Loucy (cell line): ENCODE measurements at regions not wholly inside any gene's neighbourhood (a gene's known extent, or its start where the extent isn't known, plus 50 kb on each side); places are given as distances from the start of the nearest gene placed in this dataset.

Experiments
- H2AFZ ChIP-seq: fragments of 200-600 bp; sonication (generic); 2 replicates; pipeline ENCODE4 v1.6.0; 2016; ENCODE audit warnings: antibody characterized with exemption, mild to moderate bottlenecking, low read length, moderate library complexity
- H3F3A ChIP-seq: fragments of 200-600 bp; 2 replicates; pipeline ENCODE4 v1.6.0; 2016; ENCODE audit warnings: antibody characterized with exemption, low read depth, mild to moderate bottlenecking
- H3K27me3 ChIP-seq: fragments of 200-600 bp; sonication (generic); 2 replicates; pipeline ENCODE4 v1.6.1; 2014; ENCODE audit warnings: low read length, mild to moderate bottlenecking; ENCODE audit not compliant: insufficient read depth, poor library complexity, severe bottlenecking
- H3K36me3 ChIP-seq: fragments of 200-600 bp; sonication (generic); 2 replicates; pipeline ENCODE4 v1.6.1; 2016; ENCODE audit warnings: low read length; ENCODE audit not compliant: insufficient read depth
- H3K4me1 ChIP-seq: fragments of 200-600 bp; sonication (generic); 2 replicates; pipeline ENCODE4 v1.5.1; 2014; ENCODE audit warnings: low read length, mild to moderate bottlenecking; ENCODE audit not compliant: insufficient read depth, poor library complexity, severe bottlenecking
- H3K4me2 ChIP-seq: fragments of 200-600 bp; sonication (generic); 2 replicates; pipeline ENCODE4 v1.6.0; 2014; ENCODE audit warnings: antibody characterized with exemption, low read length, low read depth, mild to moderate bottlenecking; ENCODE audit not compliant: poor library complexity, severe bottlenecking
- H3K4me3 ChIP-seq: fragments of 200-600 bp; sonication (generic); 2 replicates; pipeline ENCODE4 v1.5.1; 2014; ENCODE audit warnings: low read length, mild to moderate bottlenecking, mixed read lengths; ENCODE audit not compliant: poor library complexity, severe bottlenecking
- H3K79me2 ChIP-seq: fragments of 200-600 bp; sonication (generic); 2 replicates; pipeline ENCODE4 v1.6.1; 2014; ENCODE audit warnings: low read length; ENCODE audit not compliant: insufficient read depth
- H3K9ac ChIP-seq: fragments of 200-600 bp; sonication (generic); 2 replicates; pipeline ENCODE4 v1.6.0; 2014; ENCODE audit warnings: mild to moderate bottlenecking, low read depth, low read length, moderate library complexity; ENCODE audit not compliant: poor library complexity, severe bottlenecking
- H3K9me2 ChIP-seq: fragments of 200-600 bp; sonication (generic); replicated peaks from 2 replicates; pipeline ENCODE4 v1.6.1; 2016; ENCODE audit warnings: low read depth, low read length, mixed read lengths
- H3K9me3 ChIP-seq: fragments of 200-600 bp; sonication (generic); 2 replicates; pipeline ENCODE4 v1.6.1; 2014; ENCODE audit warnings: mild to moderate bottlenecking, antibody characterized with exemption, low read length, low read depth; ENCODE audit not compliant: insufficient read depth
- H4K20me1 ChIP-seq: fragments of 200-600 bp; sonication (generic); 2 replicates; pipeline ENCODE4 v1.6.0; 2014; ENCODE audit warnings: antibody characterized with exemption, low read length, mild to moderate bottlenecking; ENCODE audit not compliant: insufficient read depth, poor library complexity, severe bottlenecking
- EZH2phosphoT487 ChIP-seq: fragments of 200-600 bp; IDR thresholded peaks from 2 replicates; pipeline ENCODE4 v1.6.1; 2018; ENCODE audit warnings: antibody characterized with exemption, mild to moderate bottlenecking, moderate library complexity, borderline replicate concordance
- TF ChIP-seq, protein P1 (sequence below): fragments of 200-600 bp; sonication (generic); conservative IDR thresholded peaks from 2 replicates; pipeline ENCODE4 v1.5.1; 2014; ENCODE audit warnings: mild to moderate bottlenecking, antibody characterized with exemption, low read length

DNA sequence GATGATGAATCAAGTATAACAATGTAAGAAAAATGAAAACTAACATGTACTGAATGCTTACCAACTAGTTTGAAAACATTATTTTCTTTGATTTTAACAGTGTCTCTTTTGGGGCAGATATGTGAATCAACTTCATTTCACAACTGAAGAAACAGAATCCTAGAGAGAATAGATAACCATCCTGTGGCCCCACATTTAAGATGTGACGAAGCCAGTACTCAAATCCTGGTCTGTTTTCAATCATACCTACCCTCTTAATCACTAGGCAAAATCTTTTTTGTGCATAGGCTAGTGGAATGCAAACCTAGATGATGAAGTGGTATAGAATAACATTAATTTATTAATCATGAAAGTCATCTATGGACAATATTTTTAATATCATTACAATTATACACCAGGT, 371.6 kb upstream of the EPHA7 start:
- Histone ChIP-seq H3K9me3 (no peaks in the 10 kb centered on the region), H3K27me3 (no peaks in the 10 kb centered on the region), H3K79me2 (no peaks in the 10 kb centered on the region), H2AFZ (no peak overlapping the region), H3F3A (no peaks in the 10 kb centered on the region), H3K36me3 (no peaks in the 10 kb centered on the region), H3K9ac (no peak overlapping the region), H3K9me2 (no peaks in the 10 kb centered on the region), H4K20me1 (no peaks in the 10 kb centered on the region), H3K4me1 (no peaks in the 10 kb centered on the region), H3K4me2 (no peak overlapping the region), H3K4me3 (no peak overlapping the region)
- no peak for TF ChIP-seq EZH2phosphoT487

DNA sequence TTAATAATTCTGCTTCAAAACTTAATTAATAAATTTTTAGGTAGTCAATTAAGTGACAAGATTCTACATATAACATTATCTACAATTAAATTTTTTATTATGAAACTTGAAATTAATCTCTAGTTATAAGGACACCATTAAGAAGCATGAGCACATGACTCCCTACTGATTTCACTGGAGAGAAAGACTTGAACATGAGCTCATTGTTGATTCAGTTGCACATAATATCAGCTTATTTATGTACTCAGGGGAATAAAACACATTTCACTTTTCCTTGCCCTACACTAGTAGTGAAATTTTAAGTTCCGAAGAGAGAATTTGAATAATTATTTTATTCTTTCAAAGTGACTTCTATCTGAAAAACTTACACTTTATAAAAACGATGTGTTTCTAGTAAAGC, 370.2 kb upstream of the EPHA7 start:
- Histone ChIP-seq H3K4me3 (no peak overlapping the region), H3K9ac (no peak overlapping the region), H3K79me2 (no peaks in the 10 kb centered on the region), H4K20me1 (no peaks in the 10 kb centered on the region), H3K9me2 (no peaks in the 10 kb centered on the region), H2AFZ (no peak overlapping the region), H3K36me3 (no peaks in the 10 kb centered on the region), H3K9me3 (no peaks in the 10 kb centered on the region), H3F3A (no peaks in the 10 kb centered on the region), H3K4me2 (no peak overlapping the region), H3K27me3 (no peaks in the 10 kb centered on the region), H3K4me1 (no peaks in the 10 kb centered on the region)
- TF ChIP-seq, protein P1, sequence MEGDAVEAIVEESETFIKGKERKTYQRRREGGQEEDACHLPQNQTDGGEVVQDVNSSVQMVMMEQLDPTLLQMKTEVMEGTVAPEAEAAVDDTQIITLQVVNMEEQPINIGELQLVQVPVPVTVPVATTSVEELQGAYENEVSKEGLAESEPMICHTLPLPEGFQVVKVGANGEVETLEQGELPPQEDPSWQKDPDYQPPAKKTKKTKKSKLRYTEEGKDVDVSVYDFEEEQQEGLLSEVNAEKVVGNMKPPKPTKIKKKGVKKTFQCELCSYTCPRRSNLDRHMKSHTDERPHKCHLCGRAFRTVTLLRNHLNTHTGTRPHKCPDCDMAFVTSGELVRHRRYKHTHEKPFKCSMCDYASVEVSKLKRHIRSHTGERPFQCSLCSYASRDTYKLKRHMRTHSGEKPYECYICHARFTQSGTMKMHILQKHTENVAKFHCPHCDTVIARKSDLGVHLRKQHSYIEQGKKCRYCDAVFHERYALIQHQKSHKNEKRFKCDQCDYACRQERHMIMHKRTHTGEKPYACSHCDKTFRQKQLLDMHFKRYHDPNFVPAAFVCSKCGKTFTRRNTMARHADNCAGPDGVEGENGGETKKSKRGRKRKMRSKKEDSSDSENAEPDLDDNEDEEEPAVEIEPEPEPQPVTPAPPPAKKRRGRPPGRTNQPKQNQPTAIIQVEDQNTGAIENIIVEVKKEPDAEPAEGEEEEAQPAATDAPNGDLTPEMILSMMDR, result no peak
- no peak for TF ChIP-seq EZH2phosphoT487

DNA sequence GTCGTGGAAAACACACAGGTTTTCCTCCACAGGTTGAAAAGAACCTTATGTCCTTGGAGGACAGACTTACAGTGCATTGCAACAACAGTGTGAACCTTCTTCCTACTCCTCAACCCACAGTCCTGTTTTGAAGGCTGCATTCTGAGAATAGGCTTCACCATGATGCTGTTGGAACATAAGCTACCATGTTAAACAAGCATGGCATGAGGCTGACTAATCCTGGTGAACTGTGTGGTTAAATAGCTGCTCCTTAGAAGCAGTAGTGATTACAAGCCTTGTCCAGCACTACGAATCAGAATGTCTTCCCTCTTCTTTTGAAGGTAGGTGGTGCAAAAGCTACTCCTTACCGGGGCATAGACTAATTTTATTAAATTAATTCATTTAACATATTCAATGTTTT, 368.5 kb upstream of the EPHA7 start:
- Histone ChIP-seq H3K9ac (no peak overlapping the region), H2AFZ (no peak overlapping the region), H3K9me3 (no peaks in the 10 kb centered on the region), H3K9me2 (no peaks in the 10 kb centered on the region), H3K4me3 (no peak overlapping the region), H3K36me3 (no peaks in the 10 kb centered on the region), H3K4me2 (no peak overlapping the region), H3K79me2 (no peaks in the 10 kb centered on the region), H3K4me1 (no peaks in the 10 kb centered on the region), H3K27me3 (no peaks in the 10 kb centered on the region), H4K20me1 (no peaks in the 10 kb centered on the region), H3F3A (no peaks in the 10 kb centered on the region)
- TF ChIP-seq, protein P1, result no peak
- TF ChIP-seq EZH2phosphoT487, result no peak

DNA sequence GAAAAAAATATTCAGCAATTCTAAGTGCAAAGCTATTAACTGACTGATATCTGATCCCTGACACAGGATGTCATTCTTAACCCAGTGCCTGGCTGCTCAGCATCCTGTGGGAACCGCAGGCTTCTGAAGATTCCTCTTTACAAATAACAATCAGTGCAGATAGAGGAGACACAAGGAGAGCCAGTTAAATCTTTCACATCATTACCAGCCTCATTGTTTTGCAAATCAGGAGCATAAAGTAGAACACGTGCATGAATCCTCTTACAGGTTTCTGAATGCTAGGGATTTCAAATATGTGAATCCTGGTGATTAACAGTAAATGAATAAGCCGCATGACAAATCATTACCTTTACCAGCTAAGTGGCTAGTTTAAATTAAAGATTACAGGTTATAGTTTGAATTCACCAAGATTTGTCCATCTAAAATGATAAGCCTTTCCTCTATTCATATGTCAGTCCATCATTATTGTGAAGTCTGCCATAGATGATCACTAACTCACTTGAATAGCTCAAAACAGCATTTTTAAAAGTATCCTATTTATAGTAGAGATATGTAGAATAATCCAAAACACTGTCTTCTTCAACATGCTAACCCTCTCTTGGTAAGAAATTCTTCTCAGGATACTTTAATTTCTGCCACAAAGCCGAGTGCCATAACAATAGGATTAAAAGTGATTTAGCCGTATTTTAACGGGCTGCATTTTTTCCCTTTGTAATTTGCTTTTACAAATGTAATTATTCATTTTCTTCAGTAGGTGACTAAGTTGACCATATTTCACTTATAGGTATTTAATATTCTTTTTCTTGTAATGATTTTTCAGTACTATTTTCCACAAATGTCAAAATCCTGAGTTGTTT, 367.3 kb upstream of the EPHA7 start:
- Histone ChIP-seq H3K27me3 (no peaks in the 10 kb centered on the region), H3F3A (no peaks in the 10 kb centered on the region), H4K20me1 (no peaks in the 10 kb centered on the region), H3K9me2 (no peaks in the 10 kb centered on the region), H3K4me1 (no peaks in the 10 kb centered on the region), H3K4me3 (no peak overlapping the region), H3K9me3 (no peaks in the 10 kb centered on the region), H3K9ac (no peak overlapping the region), H3K36me3 (no peaks in the 10 kb centered on the region), H2AFZ (no peak overlapping the region), H3K4me2 (no peak overlapping the region), H3K79me2 (no peaks in the 10 kb centered on the region)
- TF ChIP-seq, protein P1, result no peak
- TF ChIP-seq EZH2phosphoT487, result no peak
